ENCODE measurements at regions not wholly inside any gene's neighbourhood (a gene's known extent, or its start where the extent isn't known, plus 50 kb on each side); places are given as distances from the start of the nearest gene placed in this dataset.

DNA sequence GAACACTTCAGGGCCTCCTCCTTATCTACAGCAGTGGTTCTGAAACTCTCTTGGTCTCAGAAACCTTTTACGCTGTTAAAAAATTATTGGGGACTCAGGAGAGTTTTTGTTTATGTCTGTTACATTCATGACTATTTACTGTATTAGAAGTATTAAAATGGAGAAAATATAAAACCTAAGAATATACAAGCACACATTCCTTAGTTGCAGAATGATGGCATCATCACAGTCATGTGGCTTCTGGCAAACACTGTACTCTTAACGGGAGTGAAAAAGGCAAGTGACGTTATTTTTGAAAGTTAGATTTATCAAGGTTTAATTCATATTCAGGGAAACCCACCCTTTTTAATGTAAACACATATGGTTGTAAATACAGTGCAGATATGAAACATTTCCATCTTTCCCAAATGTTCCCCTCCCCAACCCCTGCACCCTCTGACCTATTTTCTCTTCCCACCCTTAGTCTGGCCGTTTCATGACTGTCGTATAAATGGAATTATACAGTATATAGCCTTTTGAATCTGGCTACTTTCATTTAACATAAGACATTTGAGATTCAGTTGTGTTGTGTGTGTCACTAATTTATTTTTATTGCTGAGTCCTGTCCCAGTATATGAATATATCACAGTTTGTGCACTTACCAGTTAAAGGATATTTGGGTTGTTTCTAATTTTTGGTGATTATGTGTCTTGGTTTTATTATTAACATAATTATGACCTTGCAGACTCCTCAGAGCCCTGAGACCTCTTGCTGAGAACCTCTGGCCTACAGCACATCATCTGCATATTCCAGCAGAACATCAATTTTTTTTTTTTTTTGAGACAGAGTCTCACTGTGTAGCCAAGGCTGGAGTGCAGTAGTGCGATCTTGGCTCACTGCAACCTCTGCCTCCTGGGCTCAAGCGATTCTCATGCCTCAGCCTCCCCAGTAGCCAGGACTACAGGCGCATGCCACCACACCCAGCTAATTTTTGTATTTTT is 457.0 kb downstream of the PCNX1 start:
- TF ChIP-seq, protein P1, sequence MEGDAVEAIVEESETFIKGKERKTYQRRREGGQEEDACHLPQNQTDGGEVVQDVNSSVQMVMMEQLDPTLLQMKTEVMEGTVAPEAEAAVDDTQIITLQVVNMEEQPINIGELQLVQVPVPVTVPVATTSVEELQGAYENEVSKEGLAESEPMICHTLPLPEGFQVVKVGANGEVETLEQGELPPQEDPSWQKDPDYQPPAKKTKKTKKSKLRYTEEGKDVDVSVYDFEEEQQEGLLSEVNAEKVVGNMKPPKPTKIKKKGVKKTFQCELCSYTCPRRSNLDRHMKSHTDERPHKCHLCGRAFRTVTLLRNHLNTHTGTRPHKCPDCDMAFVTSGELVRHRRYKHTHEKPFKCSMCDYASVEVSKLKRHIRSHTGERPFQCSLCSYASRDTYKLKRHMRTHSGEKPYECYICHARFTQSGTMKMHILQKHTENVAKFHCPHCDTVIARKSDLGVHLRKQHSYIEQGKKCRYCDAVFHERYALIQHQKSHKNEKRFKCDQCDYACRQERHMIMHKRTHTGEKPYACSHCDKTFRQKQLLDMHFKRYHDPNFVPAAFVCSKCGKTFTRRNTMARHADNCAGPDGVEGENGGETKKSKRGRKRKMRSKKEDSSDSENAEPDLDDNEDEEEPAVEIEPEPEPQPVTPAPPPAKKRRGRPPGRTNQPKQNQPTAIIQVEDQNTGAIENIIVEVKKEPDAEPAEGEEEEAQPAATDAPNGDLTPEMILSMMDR (IDR thresholded peaks at IDR 0.05; ENCODE audit: insufficient read depth, low read length): no peak
- TF ChIP-seq POLR2AphosphoS5 (IDR thresholded peaks at IDR 0.05; ENCODE audit: low read depth): no peak
- TF ChIP-seq REST (IDR thresholded peaks at IDR 0.05; ENCODE audit: insufficient replicate concordance, low read depth): no peak
